ENCODE measurements at regions not wholly inside any gene's neighbourhood (a gene's known extent, or its start where the extent isn't known, plus 50 kb on each side); places are given as distances from the start of the nearest gene placed in this dataset.

GRCh38 chr11:70001246-70001645, 76.9 kb upstream of the ANO1 start:
- no peak for DNase-seq

- DNase-seq: no peak
These were observed 75.7 kb upstream of the ANO1 start for GRCh38 chr11:70002433-70002832.

GRCh38 chr11:70005107-70005818, 72.9 kb upstream of the ANO1 start:
- no peak for DNase-seq

GRCh38 chr11:70007796-70008195, 70.3 kb upstream of the ANO1 start:
- DNase-seq: no peak

GRCh38 chr11:70010774-70011173, 67.3 kb upstream of the ANO1 start:
- no peak for DNase-seq

GRCh38 chr11:70012134-70012733, 65.9 kb upstream of the ANO1 start:
- no peak for DNase-seq

GRCh38 chr11:70014291-70014690, 63.8 kb upstream of the ANO1 start:
- no peak for DNase-seq

- no peak for DNase-seq
These were observed 61.3 kb upstream of the ANO1 start for GRCh38 chr11:70016666-70017367.

GRCh38 chr11:70018816-70019215, 59.3 kb upstream of the ANO1 start:
- DNase-seq: no peak

- peak; percentile 76 for DNase-seq
These were observed 58.5 kb upstream of the ANO1 start for GRCh38 chr11:70019576-70020011.

GRCh38 chr11:70020336-70021214, 57.5 kb upstream of the ANO1 start:
- peak; percentile 72 for DNase-seq

GRCh38 chr11:70021586-70021985, 56.5 kb upstream of the ANO1 start:
- DNase-seq: no peak

GRCh38 chr11:70024036-70024772, 53.9 kb upstream of the ANO1 start:
- DNase-seq: no peak

GRCh38 chr11:70024773-70025045, 53.4 kb upstream of the ANO1 start:
- no peak for DNase-seq

- no peak for DNase-seq
These were observed 52.8 kb upstream of the ANO1 start for GRCh38 chr11:70025308-70025707.

GRCh38 chr11:70026012-70026411, 52.1 kb upstream of the ANO1 start:
- no peak for DNase-seq

GRCh38 chr11:70026726-70027125, 51.4 kb upstream of the ANO1 start:
- no peak for DNase-seq

GRCh38 chr11:70027451-70027850, 50.7 kb upstream of the ANO1 start:
- no peak for DNase-seq

GRCh38 chr11:70028147-70028855, 49.8 kb upstream of the ANO1 start:
- no peak for DNase-seq
